ENCODE measurements at regions not wholly inside any gene's neighbourhood (a gene's known extent, or its start where the extent isn't known, plus 50 kb on each side); places are given as distances from the start of the nearest gene placed in this dataset.
"Not testable (repeated sequence)": the region's sequence is repeated elsewhere in the genome, so short reads cannot be mapped to it uniquely, and the experiment has no call there.

DNA sequence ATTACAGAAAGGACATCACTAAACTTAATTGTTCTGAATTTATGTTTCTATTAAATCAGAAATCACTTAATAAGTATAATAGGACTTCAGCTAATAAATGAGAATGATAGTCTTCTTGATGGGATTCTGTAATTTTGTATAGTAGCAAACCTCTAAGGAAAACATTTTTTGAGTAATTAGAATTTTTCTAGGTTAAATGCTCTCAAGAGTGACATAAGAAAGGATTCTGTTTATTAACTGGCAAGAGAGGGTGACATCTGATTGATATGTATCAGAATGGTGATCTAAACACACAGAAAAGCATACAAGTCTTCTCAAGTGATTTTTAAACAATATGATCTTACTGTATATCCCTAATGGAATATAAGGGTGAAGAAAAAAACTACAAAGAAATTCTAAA is 1597.7 kb upstream of the PRR20A start:
- no peak for DNase-seq (ENCODE audit: low read depth in 4 of 4, low spot score in 3 of 4)

DNA sequence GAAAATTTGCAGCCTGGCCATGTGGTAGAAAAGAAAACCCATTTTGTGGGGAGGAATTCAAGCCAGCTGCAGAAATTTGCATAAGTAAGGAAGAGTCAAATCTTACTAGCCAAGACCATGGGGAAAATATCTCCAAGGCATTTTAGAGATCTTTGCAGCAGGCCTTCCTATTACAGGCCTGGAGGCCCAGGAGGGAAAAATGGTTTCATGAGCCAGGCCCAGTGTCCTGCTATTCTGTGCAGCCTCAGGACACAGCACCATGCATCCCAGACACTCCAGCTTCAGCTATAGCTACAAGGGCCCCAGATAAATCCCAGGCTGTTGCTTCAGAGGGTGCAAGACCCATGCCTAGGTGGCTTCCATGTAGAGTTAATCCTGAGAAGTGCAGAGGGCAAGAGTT is 1590.1 kb upstream of the PRR20A start:
- DNase-seq (ENCODE audit: low read depth in 4 of 4, low spot score in 3 of 4) = no peak

DNA sequence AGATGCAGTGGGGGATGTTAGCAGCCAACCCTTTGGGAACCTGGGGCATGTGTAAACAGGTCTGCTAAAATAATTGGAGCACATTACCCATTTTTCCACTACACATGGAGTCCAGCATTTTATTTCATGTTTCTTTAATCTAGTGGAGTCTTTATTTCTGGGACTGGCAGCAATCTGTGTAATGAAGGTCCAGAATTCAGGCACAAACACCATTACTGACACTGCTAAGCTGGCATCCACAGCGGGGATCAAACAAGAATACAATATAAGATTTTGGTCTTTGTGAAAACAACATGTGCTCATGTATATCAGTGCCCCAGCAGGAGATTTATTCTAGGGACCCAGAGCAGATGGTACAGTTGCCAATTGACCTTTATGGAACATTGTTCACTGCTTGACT is 1587.0 kb upstream of the PRR20A start:
- DNase-seq (ENCODE audit: low read depth in 4 of 4, low spot score in 3 of 4) = no peak

DNA sequence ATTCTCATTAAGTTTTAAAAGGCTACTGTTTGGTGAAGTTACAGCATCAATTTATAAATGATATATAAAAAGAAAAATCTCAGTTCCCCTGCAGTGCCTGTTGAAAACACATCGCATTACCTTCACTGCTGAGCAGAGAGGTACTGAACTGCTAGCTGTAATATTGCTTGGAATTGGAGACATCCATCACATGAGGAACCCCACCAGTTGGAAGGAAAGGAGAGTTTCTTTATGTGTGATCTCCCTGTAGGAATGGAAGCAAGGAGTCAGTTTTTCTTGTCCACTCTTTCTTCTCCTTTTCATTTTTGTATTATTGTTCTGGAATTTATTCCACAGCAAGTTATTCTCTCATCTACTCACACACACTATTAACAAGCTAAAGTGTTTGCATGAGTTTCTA is 1586.0 kb upstream of the PRR20A start:
- no peak for DNase-seq (ENCODE audit: low read depth in 4 of 4, low spot score in 3 of 4)

DNA sequence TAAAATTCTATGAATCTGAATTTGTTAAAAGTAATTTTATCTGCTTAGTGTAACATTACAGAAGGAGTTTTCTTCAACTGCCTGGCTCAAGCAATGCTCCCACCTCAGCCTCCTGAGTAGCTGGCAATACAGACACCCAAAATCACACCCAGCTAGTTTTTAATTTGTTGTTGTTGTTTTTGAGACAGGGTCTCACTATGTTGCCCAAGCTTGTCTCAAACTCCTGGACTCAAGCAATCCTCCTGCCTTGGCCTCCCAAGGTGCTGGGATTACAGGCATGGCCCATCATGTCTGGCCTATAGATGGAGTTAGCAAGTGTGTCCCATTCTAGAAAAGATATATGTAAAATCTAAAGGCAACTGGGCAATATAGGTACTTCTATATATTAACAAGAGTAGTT is 1580.4 kb upstream of the PRR20A start:
- no peak for DNase-seq (ENCODE audit: low read depth in 4 of 4, low spot score in 3 of 4)

DNA sequence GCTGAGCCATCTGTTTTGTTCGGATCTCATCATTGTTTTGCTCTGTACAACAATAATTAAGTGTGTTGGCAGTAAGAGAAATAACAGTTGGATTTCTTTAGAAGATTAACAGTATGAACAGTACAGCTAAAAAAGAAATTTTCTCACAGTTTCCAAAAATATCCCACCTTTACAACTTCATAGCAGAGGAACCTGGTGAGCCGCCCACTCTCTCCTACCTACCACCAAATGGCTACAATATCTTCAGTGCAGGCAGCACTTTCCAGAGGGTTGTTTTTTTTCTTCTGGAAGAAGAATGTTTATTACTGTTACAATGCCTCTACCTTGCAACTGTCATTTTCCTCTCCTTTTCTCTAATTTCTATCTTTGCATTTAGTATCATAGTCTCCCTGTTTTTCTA is 1577.5 kb upstream of the PRR20A start:
- no peak for DNase-seq (ENCODE audit: low read depth in 4 of 4, low spot score in 3 of 4)

DNA sequence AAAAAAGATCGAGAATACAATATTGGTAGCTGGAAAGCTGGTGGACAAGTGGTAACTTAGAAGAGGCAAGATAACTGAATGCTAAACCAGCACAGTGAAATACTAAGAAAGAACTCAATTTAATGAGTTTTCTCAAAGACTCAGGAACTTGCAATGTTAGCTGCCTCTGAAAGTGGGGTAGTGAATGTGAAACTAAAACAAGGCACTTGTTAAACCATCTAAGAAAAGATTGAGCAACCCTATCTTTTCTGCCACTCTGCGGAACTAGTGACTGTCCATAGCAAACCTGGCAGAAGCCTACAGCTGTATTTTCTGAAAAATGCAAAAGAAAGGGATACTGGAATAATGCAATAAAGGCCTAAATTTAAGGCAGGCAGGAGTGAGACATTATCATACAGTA is 1574.4 kb upstream of the PRR20A start:
- no peak for DNase-seq (ENCODE audit: low read depth in 4 of 4, low spot score in 3 of 4)

DNA sequence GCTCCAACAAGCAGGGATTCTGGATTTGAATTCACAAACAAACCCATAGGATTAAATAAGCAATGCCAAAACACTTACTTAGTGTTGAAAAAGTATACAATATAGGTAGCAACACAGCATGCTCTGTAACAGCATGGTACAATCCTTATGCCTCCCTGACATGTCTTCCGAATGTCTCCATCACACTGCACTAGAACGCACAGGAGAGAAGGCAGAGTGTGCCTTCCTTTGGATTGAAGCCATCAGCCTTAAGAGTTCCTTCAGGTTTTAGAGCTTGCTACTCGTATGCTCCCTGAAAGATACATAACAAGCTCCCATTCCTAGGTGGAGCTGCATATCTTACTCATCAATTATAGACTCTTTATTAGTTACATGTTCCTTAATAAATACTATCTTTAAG is 1573.9 kb upstream of the PRR20A start:
- DNase-seq (ENCODE audit: low read depth in 4 of 4, low spot score in 3 of 4) = no peak

DNA sequence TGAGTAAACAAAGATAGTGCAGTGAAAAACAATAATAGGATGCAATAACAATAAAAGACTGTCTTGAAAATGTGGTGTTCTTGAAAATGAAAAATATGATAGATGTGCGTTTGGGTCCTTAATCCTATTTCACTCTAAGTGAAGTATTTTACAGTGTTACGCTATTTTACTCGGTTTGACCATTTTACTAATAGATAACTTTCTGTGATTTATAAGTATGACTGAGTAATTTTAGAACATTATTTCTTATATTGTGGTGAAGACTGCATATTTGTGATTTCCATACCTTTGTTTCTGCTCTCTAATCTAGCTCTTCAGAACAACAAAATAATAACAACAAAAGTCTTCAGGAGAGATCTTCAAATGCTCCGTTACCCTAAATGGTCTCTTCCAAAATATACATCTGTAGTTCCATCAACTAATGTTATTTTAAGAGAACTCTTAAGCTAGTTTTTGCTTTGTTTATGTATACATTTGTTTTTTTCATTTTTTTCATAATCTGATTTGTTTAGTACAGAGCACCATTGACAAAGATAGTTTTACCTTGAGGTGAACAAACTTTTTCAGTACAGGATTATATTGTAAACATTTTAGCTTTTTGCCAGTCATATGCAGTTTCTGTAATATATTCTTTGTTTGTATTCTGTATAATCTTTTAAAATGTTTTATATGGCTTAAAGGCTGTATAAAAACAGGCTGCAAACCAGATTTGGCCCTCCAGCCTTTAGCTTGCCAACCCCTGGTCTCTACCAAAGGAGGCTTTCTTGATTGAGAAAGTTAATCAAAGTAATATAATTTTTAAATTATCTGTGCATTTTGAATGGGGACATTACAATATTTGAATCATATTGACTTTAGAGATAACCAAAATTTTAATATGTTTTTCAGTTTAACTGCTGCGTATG is 1572.7 kb upstream of the PRR20A start:
- DNase-seq (ENCODE audit: low read depth in 4 of 4, low spot score in 3 of 4) = no peak

DNA sequence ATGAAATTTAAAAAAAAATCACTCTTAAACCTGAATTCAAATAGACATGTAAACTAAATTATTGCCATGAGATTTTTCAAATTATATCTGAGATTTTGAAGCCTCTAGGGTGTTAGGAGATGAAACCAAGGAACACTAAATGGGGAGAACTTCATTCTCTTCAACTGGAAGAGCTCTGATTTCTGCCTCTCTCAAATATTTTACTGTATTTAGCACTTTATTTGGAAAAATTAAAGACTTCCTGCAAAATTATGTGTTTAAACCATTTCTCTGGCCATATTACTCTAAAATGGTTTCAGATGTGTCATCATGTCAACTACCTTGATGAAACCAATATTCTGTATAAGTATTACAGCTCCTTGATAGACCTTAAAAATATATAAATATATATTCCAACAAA is 1571.6 kb upstream of the PRR20A start:
- DNase-seq (ENCODE audit: low read depth in 4 of 4, low spot score in 3 of 4) = no peak

DNA sequence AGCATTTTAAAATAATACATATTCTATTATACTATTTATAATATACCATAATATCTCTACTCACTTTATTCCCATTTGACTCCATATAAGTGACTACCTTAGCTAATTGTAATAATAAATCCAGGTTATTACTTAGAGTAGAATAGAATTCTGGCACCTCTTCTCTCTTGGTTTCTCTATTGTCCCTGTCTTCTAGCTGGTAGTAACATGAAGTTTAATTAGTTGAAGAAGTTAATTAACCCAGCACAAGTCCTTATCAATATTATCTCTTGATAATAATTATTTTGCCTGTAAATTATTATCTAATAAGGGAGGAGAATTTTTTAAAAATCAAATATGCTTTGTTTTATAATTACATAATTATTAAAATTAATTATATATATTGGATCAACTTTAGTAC is 1571.2 kb upstream of the PRR20A start:
- no peak for DNase-seq (ENCODE audit: low read depth in 4 of 4, low spot score in 3 of 4)

DNA sequence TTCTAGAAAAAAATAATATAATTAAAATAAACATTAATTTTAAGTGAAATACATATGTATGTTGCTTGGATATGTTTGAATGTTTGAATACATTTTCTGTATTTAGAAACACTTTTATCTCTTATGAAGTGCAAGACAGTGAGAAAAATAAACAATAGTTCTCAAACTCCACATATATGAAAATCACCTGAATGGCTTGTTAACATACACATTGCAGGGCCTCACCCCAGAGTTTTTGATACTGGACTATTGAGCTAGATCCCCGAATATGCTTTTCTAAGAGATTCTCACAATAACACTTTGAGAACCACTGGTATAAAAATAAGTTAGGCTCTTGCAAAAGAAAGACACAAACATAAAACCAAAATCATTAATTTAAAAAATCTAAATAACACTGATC is 1570.3 kb upstream of the PRR20A start:
- DNase-seq (ENCODE audit: low read depth in 4 of 4, low spot score in 3 of 4) = no peak

DNA sequence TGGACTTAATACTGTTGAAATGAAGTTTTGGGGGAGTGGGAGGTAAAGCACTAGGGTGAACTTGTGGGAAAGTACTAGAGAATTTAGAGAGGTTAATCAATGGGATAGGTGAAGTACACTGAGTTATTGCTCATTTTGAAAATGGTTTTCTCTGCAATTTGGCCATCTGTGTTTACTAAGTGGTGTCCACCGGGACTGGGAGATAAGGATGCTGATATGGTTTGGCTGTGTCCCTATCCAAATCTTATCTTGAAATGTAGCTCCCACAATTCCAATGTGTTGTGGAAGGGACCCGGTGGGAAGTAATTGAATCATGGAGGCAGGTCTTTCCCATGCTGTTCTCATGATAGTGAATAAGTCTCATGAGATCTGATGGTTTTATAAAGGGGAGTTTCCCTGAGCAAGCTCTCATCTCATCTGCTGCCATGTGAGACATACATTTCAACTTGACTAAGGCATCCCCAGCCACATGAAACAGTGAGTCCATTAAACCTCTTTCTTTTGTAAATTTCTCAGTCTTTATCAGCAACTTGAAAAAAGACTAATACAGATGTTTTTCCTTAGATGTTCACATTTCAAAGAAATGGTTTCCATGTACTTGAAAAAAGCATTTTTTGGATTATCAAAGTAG is 1569.4 kb upstream of the PRR20A start:
- no peak for DNase-seq (ENCODE audit: low read depth in 4 of 4, low spot score in 3 of 4)

DNA sequence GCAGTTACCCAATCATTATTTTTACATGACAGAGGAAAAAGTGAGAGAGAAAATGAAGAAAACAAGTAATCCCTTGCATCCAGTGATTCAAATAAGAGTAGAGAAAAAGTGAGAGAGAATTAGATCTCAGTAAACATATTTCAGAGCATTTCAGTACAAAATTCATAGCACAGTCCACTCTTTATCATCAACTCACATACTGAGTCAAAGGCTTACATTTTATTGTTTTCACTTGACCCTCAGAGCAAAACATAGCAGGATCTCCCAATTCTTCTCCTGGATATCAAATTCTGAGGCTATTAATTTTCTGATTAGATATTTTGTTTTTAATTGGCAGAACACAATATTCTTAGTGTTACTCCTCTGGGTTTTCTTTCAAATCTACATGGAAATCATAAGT is 1568.3 kb upstream of the PRR20A start:
- DNase-seq (ENCODE audit: low read depth in 4 of 4, low spot score in 3 of 4) = no peak

DNA sequence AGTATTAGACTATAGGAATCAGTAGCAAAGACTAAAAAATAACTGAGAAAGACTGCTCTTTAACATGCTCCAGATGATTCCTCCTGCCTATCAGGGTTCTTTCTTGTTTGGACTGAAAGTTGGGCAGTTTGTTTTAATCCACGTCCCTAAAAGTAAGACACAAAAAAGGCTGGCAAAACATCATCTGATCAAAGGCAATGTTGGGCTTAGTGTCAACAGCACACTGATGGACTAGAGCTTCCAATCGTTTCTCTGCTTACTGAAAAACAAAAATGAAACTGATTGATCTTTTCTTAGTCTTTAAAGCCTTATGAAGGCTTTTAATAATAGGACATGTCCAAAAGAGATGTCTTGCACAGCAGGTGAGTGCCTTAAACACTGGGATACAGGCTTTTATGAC is 1567.9 kb upstream of the PRR20A start:
- no peak for DNase-seq (ENCODE audit: low read depth in 4 of 4, low spot score in 3 of 4)

DNA sequence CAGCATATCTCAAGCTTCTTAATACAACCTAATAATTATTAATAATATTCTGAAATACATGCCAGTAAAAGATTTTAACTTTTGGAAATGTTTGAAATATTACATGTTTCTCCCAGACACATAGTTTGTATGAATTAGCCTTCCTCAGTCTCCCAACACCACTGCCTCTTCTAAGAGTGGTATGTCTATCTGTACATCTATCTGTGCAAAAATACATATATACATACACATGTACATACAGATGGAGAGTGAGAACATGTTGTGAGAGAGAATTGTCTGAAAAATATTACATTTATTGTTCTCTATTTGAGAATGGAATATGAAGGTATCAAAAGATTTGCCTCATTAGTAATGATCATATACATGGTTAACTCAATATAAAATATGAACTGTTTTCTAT is 1567.2 kb upstream of the PRR20A start:
- no peak for DNase-seq (ENCODE audit: low read depth in 4 of 4, low spot score in 3 of 4)

DNA sequence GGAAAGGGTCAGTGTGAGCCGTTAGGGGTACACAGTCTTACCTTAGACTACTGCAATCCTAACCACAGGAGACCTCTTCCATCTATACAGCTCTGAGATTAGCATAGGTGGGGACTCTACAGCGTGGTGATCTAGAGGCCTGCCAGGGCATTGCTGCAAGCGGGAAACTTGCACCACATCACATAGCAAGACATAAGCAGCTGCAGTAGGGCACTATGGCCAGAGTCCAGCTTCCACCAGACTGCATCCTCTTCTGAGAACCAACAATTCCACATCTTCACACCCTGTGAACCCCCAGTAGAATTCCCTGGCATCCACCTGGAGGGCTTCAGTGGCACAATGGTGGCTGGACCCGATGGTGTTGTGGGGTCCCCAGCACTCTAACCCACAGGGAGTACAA is 1564.3 kb upstream of the PRR20A start:
- DNase-seq (ENCODE audit: low read depth in 4 of 4, low spot score in 3 of 4) = no peak

DNA sequence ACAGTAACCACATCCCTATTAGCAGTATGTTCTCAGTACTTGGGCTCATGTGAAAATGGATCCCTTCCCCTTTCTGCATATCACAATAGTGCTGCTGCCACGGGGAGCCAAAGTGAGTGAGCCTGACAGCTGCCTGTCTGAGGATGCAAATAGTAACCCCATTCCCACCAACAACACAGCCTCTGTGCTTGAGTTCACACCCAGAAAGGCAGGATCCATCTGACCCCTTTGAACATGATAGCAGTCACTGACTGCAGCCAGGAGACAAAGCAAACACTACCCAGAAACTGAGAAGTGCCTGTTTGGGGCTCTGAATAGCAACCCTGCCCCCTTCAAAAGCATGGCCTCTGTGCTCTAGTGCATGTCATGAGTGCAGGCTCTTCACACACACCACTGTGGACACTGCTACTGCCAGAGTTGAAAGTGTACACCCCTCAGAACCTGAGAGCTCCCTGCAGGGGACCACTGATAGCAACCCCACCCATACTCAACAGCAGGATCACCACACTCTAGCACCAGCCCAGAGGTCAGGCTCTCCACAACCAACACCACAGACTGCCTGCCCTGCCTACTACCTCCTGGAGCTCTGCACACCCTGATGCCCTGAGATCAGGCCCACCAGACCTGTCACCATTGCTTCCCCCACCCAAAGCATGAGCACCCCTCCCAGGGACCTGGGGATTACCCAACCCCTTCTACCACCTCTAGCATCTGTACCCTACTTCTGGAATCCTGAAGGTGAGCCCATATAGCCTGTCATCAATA is 1563.5 kb upstream of the PRR20A start:
- DNase-seq (ENCODE audit: low read depth in 4 of 4, low spot score in 3 of 4) = no peak

DNA sequence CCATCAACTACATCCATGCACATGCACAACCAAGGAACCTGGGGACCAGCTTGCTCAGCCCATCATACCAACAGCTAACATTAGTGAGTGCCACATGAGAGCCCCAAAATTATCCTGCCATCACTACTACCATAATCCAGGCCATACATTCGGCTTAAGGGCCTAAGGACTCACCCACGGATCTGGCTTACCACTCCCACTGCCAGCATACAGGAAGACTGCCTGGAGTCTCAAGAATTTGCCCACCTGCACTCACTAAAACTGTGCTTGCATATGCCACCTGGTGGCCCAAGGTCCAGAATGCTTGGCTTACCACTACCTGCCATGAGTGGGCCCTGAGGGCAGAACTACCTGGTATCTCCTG is 1562.9 kb upstream of the PRR20A start:
- DNase-seq (ENCODE audit: low read depth in 4 of 4, low spot score in 3 of 4) = no peak

DNA sequence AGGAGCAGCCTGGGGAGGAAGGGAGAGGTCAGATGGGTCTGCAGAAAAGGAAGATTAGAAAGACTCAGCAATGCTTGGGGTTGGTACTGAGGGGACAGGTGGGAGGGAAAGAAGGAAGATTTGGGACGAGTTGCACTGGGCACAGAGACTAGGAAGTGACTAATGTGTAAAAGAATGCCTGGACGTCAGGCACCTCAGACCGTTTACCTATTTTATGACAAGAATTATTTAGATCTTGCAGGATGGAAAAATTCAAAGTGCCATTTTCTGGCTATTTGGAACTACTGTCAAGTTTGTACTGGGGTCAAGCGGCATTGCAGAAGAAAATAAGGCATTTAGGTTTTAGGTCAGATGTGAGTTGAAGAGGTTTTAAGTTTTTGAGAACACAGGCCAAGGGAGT is 1558.4 kb upstream of the PRR20A start:
- DNase-seq (ENCODE audit: low read depth in 4 of 4, low spot score in 3 of 4) = not testable (repeated sequence)

DNA sequence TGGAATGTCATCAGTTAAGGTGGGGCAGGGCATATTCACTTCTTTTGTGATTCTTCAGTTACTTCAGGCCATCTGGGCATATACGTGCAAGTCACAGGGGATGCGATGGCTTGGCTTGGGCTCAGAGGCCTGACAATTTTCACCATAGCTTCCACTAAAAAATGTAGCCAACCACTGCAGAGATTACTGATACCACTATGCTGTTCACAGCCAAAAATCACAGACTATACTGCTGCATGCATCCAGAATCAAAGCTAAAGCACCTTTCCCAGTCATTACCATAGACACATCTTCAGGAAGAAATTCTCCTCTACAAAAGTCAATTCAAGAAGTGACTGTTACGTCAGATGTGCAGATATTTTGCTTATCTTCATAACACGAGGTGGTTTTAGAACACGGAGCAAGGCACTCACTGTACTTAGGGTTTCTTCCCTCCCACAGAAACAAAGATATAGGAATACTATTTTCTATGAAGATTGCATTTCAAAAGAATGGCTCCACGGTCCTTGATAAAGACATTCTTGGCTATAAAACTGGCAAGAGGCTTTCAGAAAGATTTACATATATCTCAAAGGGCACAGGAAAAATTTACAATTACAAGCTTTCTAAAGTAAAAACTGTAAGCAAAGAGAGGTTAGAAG is 1556.6 kb upstream of the PRR20A start:
- DNase-seq (ENCODE audit: low read depth in 4 of 4, low spot score in 3 of 4) = no peak
